GM12878 (cell line): ENCODE measurements at regions not wholly inside any gene's neighbourhood (a gene's known extent, or its start where the extent isn't known, plus 50 kb on each side); places are given as distances from the start of the nearest gene placed in this dataset.

Source experiments
- ATAC-seq: fragments of 200-7000 bp; cut with Tn5 transposase; 3 replicates; pipeline ENCODE4 v1.9.1; 2020; ENCODE audit warnings: mild to moderate bottlenecking, moderate library complexity
- BruUV-seq: library from RNA; stranded (reverse); fragments of 400-500 nt; replicated peaks from 2 replicates; lab custom pipeline; 2021; lab: Mats Ljungman, UMichigan
- CTCF ChIA-PET: fragments of 300-600 bp; sonication (Branson Sonifier 250); formaldehyde crosslinking; extraction: SDS; loops from one replicate; lab custom pipeline; 2021; ENCODE audit warnings: inconsistent platforms; lab: Yijun Ruan, JAX
- POLR2A ChIA-PET: fragments of 350-600 bp; formaldehyde crosslinking; extraction: SDS; loops from one replicate; lab custom pipeline; 2021; ENCODE audit warnings: inconsistent platforms; lab: Charles Lee
- RAD21 ChIA-PET: fragments of 300-600 bp; sonication (Branson Sonifier 250); formaldehyde crosslinking; loops from one replicate; lab custom pipeline; 2023; ENCODE audit warnings: antibody characterized with exemption; ENCODE audit not compliant: unreplicated experiment; lab: Charles Lee
- SMC1A ChIA-PET: fragments of 300-600 bp; sonication (Branson Sonifier 250); formaldehyde crosslinking; loops from one replicate; lab custom pipeline; 2023; ENCODE audit not compliant: unreplicated experiment, uncharacterized antibody; lab: Charles Lee
- DNase-seq: peaks from one replicate; pipeline ENCODE4 v3.0.0-alpha.2; 2011; ENCODE audit warnings: low read depth, low spot score
- FAIRE-seq: peaks from 3 replicates; lab custom pipeline; 2011; peaks lifted over from hg19 to GRCh38; lab: Jason Lieb, UNC
- H2AFZ ChIP-seq: 2 replicates; pipeline ENCODE4 v1.6.0; 2011; ENCODE audit warnings: low read depth, low read length, control low read depth; ENCODE audit not compliant: control insufficient read depth
- H3K27ac ChIP-seq: 2 replicates; pipeline ENCODE4 v1.5.1; 2011; ENCODE audit warnings: control low read depth; ENCODE audit not compliant: control insufficient read depth, insufficient read depth
- H3K27me3 ChIP-seq, 2 experiments: replicated peaks in 1 of 2; 2 replicates each; pipeline versions ENCODE4 v1.6.0 to v1.6.1; 2011; ENCODE audit warnings: low read length in 1 of 2; ENCODE audit not compliant: control insufficient read depth in 2 of 2, insufficient read depth in 2 of 2
- H3K36me3 ChIP-seq, 2 experiments: 2 replicates each; pipeline ENCODE4 v1.5.1; 2011; ENCODE audit warnings: low read length in 1 of 2; ENCODE audit not compliant: control insufficient read depth in 2 of 2, insufficient read depth in 2 of 2
- H3K4me1 ChIP-seq: 2 replicates; pipeline ENCODE4 v1.6.1; 2011; ENCODE audit warnings: mild to moderate bottlenecking, low read length, moderate library complexity, mixed read lengths; ENCODE audit not compliant: control insufficient read depth, insufficient read depth
- H3K4me2 ChIP-seq: 2 replicates; pipeline ENCODE4 v1.6.0; 2011; ENCODE audit warnings: control low read depth; ENCODE audit not compliant: control insufficient read depth, insufficient read depth
- H3K4me3 ChIP-seq: fragments of 200-600 bp; sonication (generic); 2 replicates; pipeline ENCODE4 v1.5.1; 2016
- H3K79me2 ChIP-seq: 2 replicates; pipeline ENCODE4 v1.6.0; 2011; ENCODE audit warnings: low read length; ENCODE audit not compliant: control insufficient read depth, insufficient read depth
- H3K9ac ChIP-seq: 2 replicates; pipeline ENCODE4 v1.8.0; 2011; ENCODE audit warnings: low read length, control low read depth, mixed read lengths; ENCODE audit not compliant: control insufficient read depth, insufficient read depth
- H3K9me3 ChIP-seq: replicated peaks from 3 replicates; pipeline ENCODE4 v1.5.1; 2011; ENCODE audit warnings: mild to moderate bottlenecking, low read length; ENCODE audit not compliant: control insufficient read depth, insufficient read depth
- H4K20me1 ChIP-seq: 2 replicates; pipeline ENCODE4 v1.6.0; 2011; ENCODE audit not compliant: control insufficient read depth, insufficient read depth
- CTCF ChIP-seq, 3 experiments: IDR thresholded peaks in 2 of 3; conservative IDR thresholded peaks in 1 of 3; 2 replicates each; pipeline ENCODE4 v1.5.1; 2011; ENCODE audit warnings: low read depth in 3 of 3, low read length in 3 of 3, mild to moderate bottlenecking in 3 of 3, control low read depth in 2 of 3, moderate library complexity in 2 of 3, inconsistent platforms in 1 of 3, mixed read lengths in 1 of 3; ENCODE audit not compliant: control insufficient read depth in 2 of 3, insufficient read depth in 1 of 3; ENCODE audit errors: extremely low read depth in 1 of 3
- HDAC6 ChIP-seq: fragments of 200-600 bp; sonication (generic); IDR thresholded peaks from one replicate; pipeline ENCODE4 v1.8.0; 2017; ENCODE audit warnings: antibody characterized with exemption; ENCODE audit not compliant: unreplicated experiment
- YBX1 ChIP-seq: fragments of 450-650 bp; IDR thresholded peaks from 2 replicates; pipeline ENCODE4 v1.6.1; 2016; ENCODE audit warnings: antibody characterized with exemption
- ZNF622 ChIP-seq: fragments of 450-650 bp; IDR thresholded peaks from 2 replicates; pipeline ENCODE4 v1.6.1; 2017; ENCODE audit warnings: mild to moderate bottlenecking, inconsistent platforms
- WGBS: methylation state at CpG from one replicate; pipeline ENCODE4 v1.1.6; 2016; ENCODE audit warnings: low lambda C conversion rate; ENCODE audit not compliant: insufficient replicate concordance, insufficient coverage; ENCODE audit errors: missing lambda C conversion rate; 5-methylcytosine and 5-hydroxymethylcytosine counted together
- in situ Hi-C: fragments of 300-500 bp; cut with MboI; formaldehyde crosslinking; loops from 9 replicates; pipeline ENCODE4 v1.14.3; 2018; ENCODE audit warnings: mixed read lengths
- intact Hi-C: fragments of 100-400 bp; cut with micrococcal nuclease; formaldehyde crosslinking; loops from one replicate; pipeline ENCODE4 v1.14.2; 2022; ENCODE audit not compliant: unreplicated experiment

GRCh38 chr2:147275943-147276342, 568.9 kb upstream of the ACVR2A start:
- Histone ChIP-seq H4K20me1 (no peaks in the 10 kb centered on the region), H2AFZ (no peak overlapping the region), H3K27me3 (no peaks in the 10 kb centered on the region), H3K9me3 (0 out of 3 replicates have a peak, but pooled peaks cover 1% of the 10 kb centered on the region), H3K36me3 (no peaks in the 10 kb centered on the region), H3K4me2 (no peak overlapping the region), H3K4me3 (no peak overlapping the region), H3K27ac (no peak overlapping the region), H3K79me2 (no peaks in the 10 kb centered on the region), H3K9ac (no peak overlapping the region), H3K4me1 (no peaks in the 10 kb centered on the region)
- in situ Hi-C loops = no loop called here
- no TSS peak for BruUV-seq
- no peak for DNase-seq
- RAD21 ChIA-PET = no interaction called here
- SMC1A ChIA-PET = interaction anchor here (1.3 kb wide), 1 partner anchor 16 kb away, joined by 3 read pairs; no protein-coding TSS in a partner anchor
- WGBS = 80% methylated on average over 5 of the region's 6 CpGs
- POLR2A ChIA-PET = no interaction called here
- no peak for FAIRE-seq
- ATAC-seq = no peak
- CTCF ChIA-PET = interaction anchor here (1.1 to 1.3 kb wide), 2 partner anchors 13 to 1473 kb away, joined by 3 to 5 read pairs; no protein-coding TSS in a partner anchor
- intact Hi-C loops = no loop called here
- TF ChIP-seq HDAC6 (no peak), CTCF (IDR thresholded peaks at IDR 0.05 in 2 of 3, conservative IDR thresholded peaks at IDR 0.05 in 1 of 3; ENCODE audit: control insufficient read depth in 2 of 3, extremely low read depth in 1 of 3, insufficient read depth in 1 of 3, low read depth in 3 of 3, low read length in 3 of 3) (0 out of 6 replicates have a peak, but pooled peaks of 1 of the 3 experiments have one; percentile 12)

- no peaks in the 10 kb centered on the region for H4K20me1 ChIP-seq
- intact Hi-C loops = no loop called here
- no peaks in the 10 kb centered on the region for H3K36me3 ChIP-seq
- H3K9me3 ChIP-seq = peaks cover 5% of the 10 kb centered on the region; the same call in 2 of the 3 replicates
- BruUV-seq = no TSS peak
- SMC1A ChIA-PET = no interaction called here
- WGBS = 100% methylated on average over 1 of the region's 1 CpG
- H3K4me2 ChIP-seq = no peak overlapping the region
- no peak overlapping the region for H2AFZ ChIP-seq
- H3K27me3 ChIP-seq = no peaks in the 10 kb centered on the region
- in situ Hi-C loops = no loop called here
- POLR2A ChIA-PET = no interaction called here
- no peak overlapping the region for H3K9ac ChIP-seq
- no peaks in the 10 kb centered on the region for H3K4me1 ChIP-seq
- no peak overlapping the region for H3K27ac ChIP-seq
- CTCF ChIA-PET = no interaction called here
- ATAC-seq (no peak), FAIRE-seq (no peak), DNase-seq (no peak)
- no peak overlapping the region for H3K4me3 ChIP-seq
- no peaks in the 10 kb centered on the region for H3K79me2 ChIP-seq
- RAD21 ChIA-PET = no interaction called here
- TF ChIP-seq ZNF622 = no peak
- TF ChIP-seq YBX1 = no peak
Measured at GRCh38 chr2:147273628-147274027, 571.2 kb upstream of the ACVR2A start.
